H1 (cell line): ENCODE measurements at regions not wholly inside any gene's neighbourhood (a gene's known extent, or its start where the extent isn't known, plus 50 kb on each side); places are given as distances from the start of the nearest gene placed in this dataset.

Source experiments
- JUN ChIP-seq: IDR thresholded peaks from 2 replicates; pipeline ENCODE4 v1.6.1; 2011; ENCODE audit warnings: low read depth, mild to moderate bottlenecking, improper control_type of control experiment, low read length
- KDM1A ChIP-seq: fragments of 200-600, 300-600 bp; sonication (generic); IDR thresholded peaks from 2 replicates; pipeline ENCODE4 v1.7.1; 2016; ENCODE audit warnings: mild to moderate bottlenecking, low read length, borderline replicate concordance
- RNF2 ChIP-seq: fragments of 200-900, 300-1000 bp; sonication (generic); IDR thresholded peaks from 2 replicates; pipeline ENCODE4 v1.7.1; 2016; ENCODE audit warnings: borderline replicate concordance, low read depth, mild to moderate bottlenecking, antibody characterized with exemption, low read length; ENCODE audit not compliant: poor library complexity, severe bottlenecking; ENCODE audit errors: missing control alignments
- SUZ12 ChIP-seq: fragments of 200-600 bp; sonication (generic); IDR thresholded peaks from 2 replicates; pipeline ENCODE4 v1.6.1; 2012; ENCODE audit warnings: mild to moderate bottlenecking, inconsistent platforms, low read length, moderate library complexity, mixed read lengths
- TEAD4 ChIP-seq: IDR thresholded peaks from 2 replicates; pipeline ENCODE4 v1.6.1; 2012; ENCODE audit warnings: low read depth, low read length, inconsistent platforms, mixed read lengths
- ZNF274 ChIP-seq: IDR thresholded peaks from 2 replicates; pipeline ENCODE4 v1.7.0; 2012; ENCODE audit warnings: low read length, borderline replicate concordance; ENCODE audit errors: extremely low read depth
- TF ChIP-seq, protein P1 (sequence below): fragments of 300-600 bp; sonication (generic); IDR thresholded peaks from 2 replicates; pipeline ENCODE4 v1.7.1; 2012; ENCODE audit warnings: low read length, moderate library complexity, mild to moderate bottlenecking, inconsistent platforms; ENCODE audit not compliant: insufficient replicate concordance

DNA sequence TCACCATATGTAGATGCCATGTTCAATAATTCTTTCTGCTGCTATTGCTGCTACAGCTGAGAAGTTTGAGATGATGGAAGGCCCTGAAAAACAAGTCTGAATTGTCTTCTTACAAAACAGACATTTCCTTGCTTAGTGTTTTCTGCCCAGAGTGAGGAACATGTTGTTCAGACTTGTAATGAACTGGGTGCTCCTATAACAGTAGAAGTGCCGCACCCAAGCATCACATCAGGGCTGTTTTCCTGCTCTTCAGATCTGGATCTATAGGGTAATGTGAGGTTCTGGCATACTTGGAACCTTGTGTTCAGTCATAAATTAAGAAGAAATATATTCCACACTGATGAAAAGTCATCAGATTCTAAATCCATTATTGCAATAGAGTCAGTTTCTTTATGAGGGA is 171.9 kb upstream of the DIO2 start (continued):
- TF ChIP-seq, protein P1, sequence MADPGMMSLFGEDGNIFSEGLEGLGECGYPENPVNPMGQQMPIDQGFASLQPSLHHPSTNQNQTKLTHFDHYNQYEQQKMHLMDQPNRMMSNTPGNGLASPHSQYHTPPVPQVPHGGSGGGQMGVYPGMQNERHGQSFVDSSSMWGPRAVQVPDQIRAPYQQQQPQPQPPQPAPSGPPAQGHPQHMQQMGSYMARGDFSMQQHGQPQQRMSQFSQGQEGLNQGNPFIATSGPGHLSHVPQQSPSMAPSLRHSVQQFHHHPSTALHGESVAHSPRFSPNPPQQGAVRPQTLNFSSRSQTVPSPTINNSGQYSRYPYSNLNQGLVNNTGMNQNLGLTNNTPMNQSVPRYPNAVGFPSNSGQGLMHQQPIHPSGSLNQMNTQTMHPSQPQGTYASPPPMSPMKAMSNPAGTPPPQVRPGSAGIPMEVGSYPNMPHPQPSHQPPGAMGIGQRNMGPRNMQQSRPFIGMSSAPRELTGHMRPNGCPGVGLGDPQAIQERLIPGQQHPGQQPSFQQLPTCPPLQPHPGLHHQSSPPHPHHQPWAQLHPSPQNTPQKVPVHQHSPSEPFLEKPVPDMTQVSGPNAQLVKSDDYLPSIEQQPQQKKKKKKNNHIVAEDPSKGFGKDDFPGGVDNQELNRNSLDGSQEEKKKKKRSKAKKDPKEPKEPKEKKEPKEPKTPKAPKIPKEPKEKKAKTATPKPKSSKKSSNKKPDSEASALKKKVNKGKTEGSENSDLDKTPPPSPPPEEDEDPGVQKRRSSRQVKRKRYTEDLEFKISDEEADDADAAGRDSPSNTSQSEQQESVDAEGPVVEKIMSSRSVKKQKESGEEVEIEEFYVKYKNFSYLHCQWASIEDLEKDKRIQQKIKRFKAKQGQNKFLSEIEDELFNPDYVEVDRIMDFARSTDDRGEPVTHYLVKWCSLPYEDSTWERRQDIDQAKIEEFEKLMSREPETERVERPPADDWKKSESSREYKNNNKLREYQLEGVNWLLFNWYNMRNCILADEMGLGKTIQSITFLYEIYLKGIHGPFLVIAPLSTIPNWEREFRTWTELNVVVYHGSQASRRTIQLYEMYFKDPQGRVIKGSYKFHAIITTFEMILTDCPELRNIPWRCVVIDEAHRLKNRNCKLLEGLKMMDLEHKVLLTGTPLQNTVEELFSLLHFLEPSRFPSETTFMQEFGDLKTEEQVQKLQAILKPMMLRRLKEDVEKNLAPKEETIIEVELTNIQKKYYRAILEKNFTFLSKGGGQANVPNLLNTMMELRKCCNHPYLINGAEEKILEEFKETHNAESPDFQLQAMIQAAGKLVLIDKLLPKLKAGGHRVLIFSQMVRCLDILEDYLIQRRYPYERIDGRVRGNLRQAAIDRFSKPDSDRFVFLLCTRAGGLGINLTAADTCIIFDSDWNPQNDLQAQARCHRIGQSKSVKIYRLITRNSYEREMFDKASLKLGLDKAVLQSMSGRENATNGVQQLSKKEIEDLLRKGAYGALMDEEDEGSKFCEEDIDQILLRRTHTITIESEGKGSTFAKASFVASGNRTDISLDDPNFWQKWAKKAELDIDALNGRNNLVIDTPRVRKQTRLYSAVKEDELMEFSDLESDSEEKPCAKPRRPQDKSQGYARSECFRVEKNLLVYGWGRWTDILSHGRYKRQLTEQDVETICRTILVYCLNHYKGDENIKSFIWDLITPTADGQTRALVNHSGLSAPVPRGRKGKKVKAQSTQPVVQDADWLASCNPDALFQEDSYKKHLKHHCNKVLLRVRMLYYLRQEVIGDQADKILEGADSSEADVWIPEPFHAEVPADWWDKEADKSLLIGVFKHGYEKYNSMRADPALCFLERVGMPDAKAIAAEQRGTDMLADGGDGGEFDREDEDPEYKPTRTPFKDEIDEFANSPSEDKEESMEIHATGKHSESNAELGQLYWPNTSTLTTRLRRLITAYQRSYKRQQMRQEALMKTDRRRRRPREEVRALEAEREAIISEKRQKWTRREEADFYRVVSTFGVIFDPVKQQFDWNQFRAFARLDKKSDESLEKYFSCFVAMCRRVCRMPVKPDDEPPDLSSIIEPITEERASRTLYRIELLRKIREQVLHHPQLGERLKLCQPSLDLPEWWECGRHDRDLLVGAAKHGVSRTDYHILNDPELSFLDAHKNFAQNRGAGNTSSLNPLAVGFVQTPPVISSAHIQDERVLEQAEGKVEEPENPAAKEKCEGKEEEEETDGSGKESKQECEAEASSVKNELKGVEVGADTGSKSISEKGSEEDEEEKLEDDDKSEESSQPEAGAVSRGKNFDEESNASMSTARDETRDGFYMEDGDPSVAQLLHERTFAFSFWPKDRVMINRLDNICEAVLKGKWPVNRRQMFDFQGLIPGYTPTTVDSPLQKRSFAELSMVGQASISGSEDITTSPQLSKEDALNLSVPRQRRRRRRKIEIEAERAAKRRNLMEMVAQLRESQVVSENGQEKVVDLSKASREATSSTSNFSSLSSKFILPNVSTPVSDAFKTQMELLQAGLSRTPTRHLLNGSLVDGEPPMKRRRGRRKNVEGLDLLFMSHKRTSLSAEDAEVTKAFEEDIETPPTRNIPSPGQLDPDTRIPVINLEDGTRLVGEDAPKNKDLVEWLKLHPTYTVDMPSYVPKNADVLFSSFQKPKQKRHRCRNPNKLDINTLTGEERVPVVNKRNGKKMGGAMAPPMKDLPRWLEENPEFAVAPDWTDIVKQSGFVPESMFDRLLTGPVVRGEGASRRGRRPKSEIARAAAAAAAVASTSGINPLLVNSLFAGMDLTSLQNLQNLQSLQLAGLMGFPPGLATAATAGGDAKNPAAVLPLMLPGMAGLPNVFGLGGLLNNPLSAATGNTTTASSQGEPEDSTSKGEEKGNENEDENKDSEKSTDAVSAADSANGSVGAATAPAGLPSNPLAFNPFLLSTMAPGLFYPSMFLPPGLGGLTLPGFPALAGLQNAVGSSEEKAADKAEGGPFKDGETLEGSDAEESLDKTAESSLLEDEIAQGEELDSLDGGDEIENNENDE: no peak
- no peak for TF ChIP-seq RNF2
- TF ChIP-seq TEAD4: no peak
- TF ChIP-seq SUZ12: no peak
- TF ChIP-seq JUN: no peak
- no peak for TF ChIP-seq KDM1A
- no peak for TF ChIP-seq ZNF274
- TF ChIP-seq, all 59 proteins: peak for 0
